ENCODE measurements at regions not wholly inside any gene's neighbourhood (a gene's known extent, or its start where the extent isn't known, plus 50 kb on each side); places are given as distances from the start of the nearest gene placed in this dataset.
"Not testable (repeated sequence)": the region's sequence is repeated elsewhere in the genome, so short reads cannot be mapped to it uniquely, and the experiment has no call there.

- intact Hi-C loops (cut with micrococcal nuclease; ENCODE audit: unreplicated experiment), result no loop called here
- H3K4me3 Mint-ChIP-seq (ENCODE audit: unreplicated experiment), result no peak overlapping the region
- H3K4me1 ChIP-seq, result no peaks in the 10 kb centered on the region
- no peak overlapping the region for H3K4me3 ChIP-seq (ENCODE audit: low read depth, low read length)
- no peaks in the 10 kb centered on the region for H3K27me3 Mint-ChIP-seq (ENCODE audit: insufficient read depth, unreplicated experiment)
- H3K9me3 ChIP-seq, result no peaks in the 10 kb centered on the region
- no peaks in the 10 kb centered on the region for H3K36me3 ChIP-seq (ENCODE audit: control insufficient read depth, insufficient read depth, low read length)
- POLR2A ChIA-PET, result no interaction called here
- no peak for TF ChIP-seq CTCF (IDR thresholded peaks at IDR 0.05; ENCODE audit: insufficient read depth in 1 of 2, low read depth in 1 of 2, low read length in 1 of 2, severe bottlenecking in 1 of 2, unreplicated experiment in 1 of 2)
- no peak overlapping the region for H3K27ac Mint-ChIP-seq (ENCODE audit: unreplicated experiment)
- H3K9me3 Mint-ChIP-seq (ENCODE audit: unreplicated experiment), result no peaks in the 10 kb centered on the region
- CTCF ChIA-PET, result no interaction called here
- H3K4me1 Mint-ChIP-seq (ENCODE audit: low read depth, unreplicated experiment), result peaks cover 10% of the 10 kb centered on the region
- no peak for DNase-seq
- H3K27me3 ChIP-seq (replicated peaks; ENCODE audit: control insufficient read depth, insufficient read depth, low read length), result no peaks in the 10 kb centered on the region
- no TSS peak for BruUV-seq (replicated peaks)
- no peaks in the 10 kb centered on the region for H3K36me3 Mint-ChIP-seq (ENCODE audit: insufficient read depth, unreplicated experiment)
Measured at GRCh38 chr18:57950542-57950941, 93.5 kb upstream of the NEDD4L start.

GRCh38 chr18:57949335-57949734 is 94.7 kb upstream of the NEDD4L start:
- not testable (repeated sequence) for BruUV-seq (replicated peaks); H3K9me3 Mint-ChIP-seq (ENCODE audit: unreplicated experiment)

GRCh38 chr18:57947117-57947516 is 96.9 kb upstream of the NEDD4L start:
- Mint-ChIP-seq H3K36me3 (ENCODE audit: insufficient read depth, unreplicated experiment) (no peaks in the 10 kb centered on the region), H3K4me1 (ENCODE audit: low read depth, unreplicated experiment) (peaks cover 8% of the 10 kb centered on the region), H3K9me3 (ENCODE audit: unreplicated experiment) (no peaks in the 10 kb centered on the region), H3K27me3 (ENCODE audit: insufficient read depth, unreplicated experiment) (no peaks in the 10 kb centered on the region), H3K4me3 (ENCODE audit: unreplicated experiment) (no peak overlapping the region), H3K27ac (ENCODE audit: unreplicated experiment) (no peak overlapping the region)
- no peaks in the 10 kb centered on the region for H3K27me3 ChIP-seq (replicated peaks; ENCODE audit: control insufficient read depth, insufficient read depth, low read length)
- intact Hi-C loops (cut with micrococcal nuclease; ENCODE audit: unreplicated experiment), result no loop called here
- ChIA-PET CTCF (no interaction called here), POLR2A (no interaction called here)
- H3K4me1 ChIP-seq, result no peaks in the 10 kb centered on the region
- TF ChIP-seq CTCF (IDR thresholded peaks at IDR 0.05; ENCODE audit: insufficient read depth in 1 of 2, low read depth in 1 of 2, low read length in 1 of 2, severe bottlenecking in 1 of 2, unreplicated experiment in 1 of 2), result no peak
- BruUV-seq (replicated peaks), result no TSS peak
- no peaks in the 10 kb centered on the region for H3K36me3 ChIP-seq (ENCODE audit: control insufficient read depth, insufficient read depth, low read length)
- H3K9me3 ChIP-seq, result no peaks in the 10 kb centered on the region
- no peak for DNase-seq
- no peak overlapping the region for H3K4me3 ChIP-seq (ENCODE audit: low read depth, low read length)

More at GRCh38 chr18:57949335-57949734, 94.7 kb upstream of the NEDD4L start:
- H3K4me1 Mint-ChIP-seq (ENCODE audit: low read depth, unreplicated experiment); H3K4me1 ChIP-seq; DNase-seq; H3K27me3 Mint-ChIP-seq (ENCODE audit: insufficient read depth, unreplicated experiment); H3K4me3 ChIP-seq (ENCODE audit: low read depth, low read length); H3K4me3 Mint-ChIP-seq (ENCODE audit: unreplicated experiment); H3K9me3 ChIP-seq; H3K27me3 ChIP-seq (replicated peaks; ENCODE audit: control insufficient read depth, insufficient read depth, low read length); H3K36me3 ChIP-seq (ENCODE audit: control insufficient read depth, insufficient read depth, low read length); CTCF ChIA-PET; POLR2A ChIA-PET; H3K36me3 Mint-ChIP-seq (ENCODE audit: insufficient read depth, unreplicated experiment); H3K27ac Mint-ChIP-seq (ENCODE audit: unreplicated experiment); intact Hi-C loops (cut with micrococcal nuclease; ENCODE audit: unreplicated experiment): not testable (repeated sequence)

- Mint-ChIP-seq H3K9me3 (ENCODE audit: unreplicated experiment) (no peaks in the 10 kb centered on the region), H3K27ac (ENCODE audit: unreplicated experiment) (no peak overlapping the region), H3K27me3 (ENCODE audit: insufficient read depth, unreplicated experiment) (no peaks in the 10 kb centered on the region), H3K4me3 (ENCODE audit: unreplicated experiment) (no peak overlapping the region), H3K36me3 (ENCODE audit: insufficient read depth, unreplicated experiment) (no peaks in the 10 kb centered on the region), H3K4me1 (ENCODE audit: low read depth, unreplicated experiment) (no peaks in the 10 kb centered on the region)
- no peaks in the 10 kb centered on the region for H3K27me3 ChIP-seq (replicated peaks; ENCODE audit: control insufficient read depth, insufficient read depth, low read length)
- intact Hi-C loops (cut with micrococcal nuclease; ENCODE audit: unreplicated experiment), result no loop called here
- CTCF ChIA-PET, result interaction anchor here (0.6 kb wide), 1 partner anchor 73 kb away, joined by 5 read pairs; no protein-coding TSS in a partner anchor
- no peak overlapping the region for H3K4me3 ChIP-seq (ENCODE audit: low read depth, low read length)
- H3K4me1 ChIP-seq, result no peaks in the 10 kb centered on the region
- no peak for DNase-seq
- no peak for TF ChIP-seq CTCF (IDR thresholded peaks at IDR 0.05; ENCODE audit: insufficient read depth in 1 of 2, low read depth in 1 of 2, low read length in 1 of 2, severe bottlenecking in 1 of 2, unreplicated experiment in 1 of 2)
- no peaks in the 10 kb centered on the region for H3K9me3 ChIP-seq
- no peaks in the 10 kb centered on the region for H3K36me3 ChIP-seq (ENCODE audit: control insufficient read depth, insufficient read depth, low read length)
- POLR2A ChIA-PET, result no interaction called here
- no TSS peak for BruUV-seq (replicated peaks)
Measured at GRCh38 chr18:57943723-57944122, 100.3 kb upstream of the NEDD4L start.
